ENCODE measurements at regions not wholly inside any gene's neighbourhood (a gene's known extent, or its start where the extent isn't known, plus 50 kb on each side); places are given as distances from the start of the nearest gene placed in this dataset.

GRCh38 chr11:129278586-129279319, 86.6 kb upstream of the ARHGAP32 start:
- TF ChIP-seq NFRKB (IDR thresholded peaks at IDR 0.05), result no peak
- TF ChIP-seq HDGF (IDR thresholded peaks at IDR 0.05; ENCODE audit: borderline replicate concordance), result no peak
- TF ChIP-seq BHLHE40 (IDR thresholded peaks at IDR 0.05; ENCODE audit: borderline replicate concordance), result no peak
- TF ChIP-seq SP1 (IDR thresholded peaks at IDR 0.05), result no peak
- no peak for TF ChIP-seq PKNOX1 (IDR thresholded peaks at IDR 0.05)
- no peak for TF ChIP-seq SUZ12 (IDR thresholded peaks at IDR 0.05)
- TF ChIP-seq ELF4 (IDR thresholded peaks at IDR 0.05), result no peak
- TF ChIP-seq ZNF384 (IDR thresholded peaks at IDR 0.05), result no peak
- no peak for TF ChIP-seq LEF1 (IDR thresholded peaks at IDR 0.05; ENCODE audit: borderline replicate concordance)
- no peak for TF ChIP-seq ARNT (IDR thresholded peaks at IDR 0.05)
- TF ChIP-seq FOXA1 (IDR thresholded peaks at IDR 0.05), result no peak
